Spinal cord (tissue), 10 donors: ENCODE measurements at regions not wholly inside any gene's neighbourhood (a gene's known extent, or its start where the extent isn't known, plus 50 kb on each side); places are given as distances from the start of the nearest gene placed in this dataset. TPM values are rescaled to one million over a fixed set of nuclear protein-coding genes. Genes with fewer than 3 reads are reported as not detected.

Experiments used
- DNase-seq, 6 donors: peaks; one replicate each; pipeline versions ENCODE4 v3.0.0 to v3.0.0-alpha.2; 2013 to 2015; ENCODE audit warnings: low spot score in 6 of 6, low read depth in 4 of 6
- H3K27ac ChIP-seq: one replicate; pipeline ENCODE4 v1.5.1; 2013; ENCODE audit warnings: low read depth, low read length, control low read depth
- H3K27me3 ChIP-seq: one replicate; pipeline ENCODE4 v1.6.1; 2013; ENCODE audit warnings: low read length; ENCODE audit not compliant: control insufficient read depth, insufficient read depth
- H3K36me3 ChIP-seq: one replicate; pipeline ENCODE4 v1.6.1; 2013; ENCODE audit warnings: low read length; ENCODE audit not compliant: control insufficient read depth, insufficient read depth
- H3K4me1 ChIP-seq: one replicate; pipeline ENCODE4 v1.6.1; 2013; ENCODE audit warnings: low read length; ENCODE audit not compliant: control insufficient read depth, insufficient read depth
- H3K4me3 ChIP-seq: one replicate; pipeline ENCODE4 v1.5.1; 2013; ENCODE audit warnings: low read depth, low read length, control low read depth
- H3K9me3 ChIP-seq: one replicate; pipeline ENCODE4 v1.6.1; 2013; ENCODE audit warnings: low read length; ENCODE audit not compliant: control insufficient read depth, insufficient read depth
- WGBS: methylation state at CpG from one replicate; pipeline ENCODE4 v1.1.5; 2013; ENCODE audit warnings: missing lambda C conversion rate; ENCODE audit not compliant: insufficient coverage; 5-methylcytosine and 5-hydroxymethylcytosine counted together
- small RNA-seq: library from RNA; depleted of rRNA; stranded (forward); fragments of <200 nt; gene quantifications from one replicate; pipeline ENCODE3, GENCODE V24; 2014; ENCODE audit warnings: low replicate concordance
- donor health status: healthy.

DNA sequence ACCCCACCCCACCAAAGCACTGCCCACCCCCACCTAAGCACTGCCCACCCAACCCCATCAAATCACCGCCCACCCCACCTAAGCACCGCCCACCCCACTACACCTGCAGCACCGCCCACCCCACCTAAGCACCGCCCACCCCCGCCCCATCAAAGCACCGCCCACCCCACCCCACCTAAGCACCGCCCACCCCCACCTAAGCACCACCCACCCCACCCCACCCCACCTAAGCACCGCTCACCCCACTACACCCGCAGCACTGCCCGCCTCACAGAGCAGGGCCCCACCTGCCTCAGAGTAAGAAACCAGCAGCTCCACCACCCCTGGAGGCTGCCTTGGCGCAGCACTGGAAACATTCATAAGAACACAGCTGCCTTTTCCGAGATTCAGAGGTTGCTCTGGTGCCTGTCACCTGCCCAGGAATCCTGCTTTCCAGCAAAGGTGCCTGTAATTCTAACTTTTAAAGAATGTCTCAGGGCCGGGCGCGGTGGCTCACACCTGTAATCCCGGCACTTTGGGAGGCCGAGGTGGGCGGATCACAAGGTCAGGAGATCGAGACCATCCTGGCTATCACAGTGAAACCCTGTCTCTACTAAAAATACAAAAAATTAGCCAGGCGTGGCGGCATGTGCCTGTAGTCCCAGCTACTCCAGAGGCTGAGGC, 148.2 kb downstream of the BMP7 start:
- no peak for DNase-seq
- H3K4me1 ChIP-seq: peaks cover 6% of the 10 kb centered on the region
- H3K27ac ChIP-seq: no peak overlapping the region
- no peaks in the 10 kb centered on the region for H3K36me3 ChIP-seq
- H3K9me3 ChIP-seq: no peaks in the 10 kb centered on the region
- WGBS: 95% methylated on average over 13 of the region's 21 CpGs
- H3K27me3 ChIP-seq: no peaks in the 10 kb centered on the region
- H3K4me3 ChIP-seq: no peak overlapping the region

Small RNA genes in the stretch of these regions (small RNA-seq; reads per million reads assigned to genes)
- not detected for gene RNU6-929P
